A172 (cell line): ENCODE measurements at regions not wholly inside any gene's neighbourhood (a gene's known extent, or its start where the extent isn't known, plus 50 kb on each side); places are given as distances from the start of the nearest gene placed in this dataset.

ENCODE experiments used
- DNase-seq: peaks from one replicate; pipeline ENCODE4 v3.0.0-alpha.2; 2015; ENCODE audit warnings: low spot score

DNA sequence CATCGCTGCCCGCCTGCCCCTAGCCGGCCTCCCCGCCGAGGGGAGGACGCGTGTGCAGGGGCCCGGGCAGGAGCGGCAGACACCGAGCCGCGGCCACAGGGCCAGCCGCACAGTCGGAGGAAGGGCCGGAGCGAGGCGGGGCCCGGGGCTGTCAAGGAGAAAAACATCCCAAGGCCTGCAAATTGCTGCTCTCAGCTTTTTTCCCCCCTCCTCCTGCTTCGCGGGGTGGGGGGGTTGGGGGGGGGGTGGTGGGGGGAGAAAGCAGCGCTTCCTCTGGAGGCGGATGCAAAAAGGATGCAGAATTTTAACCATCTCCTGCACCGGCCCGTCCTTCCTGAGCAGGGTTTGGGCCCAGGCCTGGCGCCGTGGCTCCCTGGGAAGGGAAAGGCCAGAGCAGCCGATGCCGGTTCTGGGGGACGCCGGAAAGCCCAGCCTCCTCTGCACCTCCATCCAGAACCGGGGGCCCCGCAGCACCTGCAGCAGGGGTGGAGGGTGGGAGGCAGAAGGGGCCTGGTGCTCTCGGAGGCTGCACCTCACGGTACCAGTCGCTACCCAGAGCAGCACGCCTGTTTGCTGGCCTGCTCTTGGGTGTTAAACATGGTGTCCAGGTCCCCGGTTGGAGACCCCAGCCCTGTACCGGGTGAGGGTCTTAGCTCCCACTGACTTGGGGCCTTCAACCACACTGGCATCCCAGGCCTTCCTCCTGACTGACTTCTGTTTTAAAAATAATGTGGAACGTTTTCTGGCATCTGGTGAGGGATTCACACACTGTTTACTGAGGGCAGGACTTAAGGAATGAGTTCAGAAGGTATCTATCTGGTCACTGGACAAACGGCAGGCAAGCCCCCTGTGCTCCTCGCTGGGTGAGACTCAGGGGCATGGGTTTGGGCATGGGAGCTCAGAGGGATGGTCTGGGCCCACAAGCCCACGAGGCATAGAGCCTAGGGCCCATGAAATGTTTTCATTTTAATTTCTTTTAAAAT lies 77.4 kb upstream of the WNT7B start:
- peak; percentile 61 for DNase-seq

DNA sequence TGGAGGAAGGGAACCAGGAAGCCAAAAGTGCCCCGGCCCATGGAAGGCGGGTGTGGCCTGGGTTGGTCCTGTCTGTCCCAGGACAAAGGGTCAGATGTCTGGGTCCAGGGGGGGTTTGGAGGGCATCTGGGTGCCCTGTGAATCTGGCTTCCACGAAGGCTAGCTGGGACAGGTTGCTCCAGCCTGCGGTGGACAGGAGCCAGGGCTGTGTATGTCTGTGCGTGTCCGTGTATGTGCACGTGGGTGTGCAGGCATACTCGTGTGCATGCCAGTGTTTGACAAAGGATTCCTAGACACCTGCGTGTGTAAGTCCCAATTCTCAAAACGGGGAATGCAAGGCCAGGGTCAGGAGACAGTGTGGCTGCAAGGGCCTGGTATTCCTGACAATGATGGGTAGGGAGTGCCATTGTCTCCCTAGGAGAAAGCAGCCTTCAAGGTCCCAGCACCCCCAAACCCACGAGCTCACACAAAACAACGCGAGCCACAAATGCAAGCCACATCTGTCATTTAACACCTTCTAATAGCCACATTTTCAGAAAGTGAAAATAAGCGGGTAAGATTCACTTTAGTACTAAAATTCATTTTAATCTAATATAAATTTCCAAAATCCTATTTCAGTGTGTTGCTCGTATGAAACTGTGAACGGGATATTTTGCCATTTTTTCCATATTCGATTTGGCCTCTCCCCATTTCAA lies 78.4 kb upstream of the WNT7B start:
- peak; percentile 21 for DNase-seq

DNA sequence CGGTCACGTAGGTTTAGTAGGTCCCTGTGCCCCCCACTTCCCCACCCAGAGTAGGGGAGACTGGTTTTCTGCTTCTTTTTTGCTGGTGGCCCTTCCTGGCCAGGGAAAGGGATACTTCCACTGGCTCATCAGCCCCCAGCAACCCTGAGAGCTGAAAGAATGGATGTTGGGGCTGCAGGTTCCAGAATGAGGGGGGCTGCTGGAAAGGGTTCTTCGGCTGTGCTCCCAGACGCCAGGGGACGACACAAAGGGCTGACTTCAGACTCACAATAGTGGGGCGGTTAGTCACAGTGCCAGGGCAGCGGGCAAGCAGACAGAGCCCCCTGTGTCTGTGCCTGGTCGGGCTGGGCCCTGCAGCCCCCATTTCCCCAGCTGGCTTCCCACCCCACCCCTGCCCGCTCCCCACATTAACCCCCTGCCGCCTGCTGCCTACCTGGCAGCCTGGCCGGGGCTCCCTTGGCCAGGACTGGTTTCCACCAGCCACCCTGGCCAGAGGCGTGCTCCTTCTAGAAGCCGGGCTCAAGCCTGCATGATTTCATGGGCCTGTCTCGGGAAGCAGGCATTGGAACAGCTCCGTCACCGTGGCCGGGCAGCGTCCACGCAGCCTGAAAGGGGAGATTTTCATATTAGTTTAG lies 79.1 kb upstream of the WNT7B start:
- peak; percentile 15 for DNase-seq

DNA sequence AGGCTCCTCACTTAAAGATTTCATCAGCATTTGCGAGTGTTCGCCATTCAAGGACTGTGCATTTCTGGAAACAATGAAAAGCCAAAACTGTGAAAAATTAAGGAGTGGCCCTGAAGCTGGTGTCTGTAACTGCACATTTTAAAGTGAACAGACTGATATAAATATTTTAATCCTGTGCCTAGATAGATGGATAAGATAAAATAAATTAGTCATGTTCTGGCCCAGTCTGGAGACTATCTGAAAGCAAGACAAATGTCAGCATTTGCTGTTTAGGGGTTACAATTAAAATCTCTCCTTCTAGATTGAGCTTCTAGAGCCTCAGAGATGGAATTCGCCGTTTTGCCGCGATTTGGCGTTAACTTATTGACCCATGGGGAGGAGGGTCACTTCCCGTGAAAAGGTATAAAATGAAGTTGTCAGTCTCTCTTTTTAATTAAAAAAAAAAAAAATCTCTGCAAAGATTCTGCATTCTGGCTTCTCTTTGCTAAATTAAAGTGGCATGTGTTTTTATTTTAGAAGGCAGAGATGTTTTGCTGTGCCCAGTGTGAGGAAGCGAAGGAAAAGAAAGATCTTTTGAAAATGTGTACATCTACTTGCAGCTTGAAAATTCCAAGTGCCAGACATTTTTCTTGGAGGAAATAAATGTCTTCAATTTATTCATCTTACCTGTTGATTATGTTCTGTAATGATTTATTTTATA lies 79.7 kb upstream of the WNT7B start:
- peak; percentile 18 for DNase-seq

DNA sequence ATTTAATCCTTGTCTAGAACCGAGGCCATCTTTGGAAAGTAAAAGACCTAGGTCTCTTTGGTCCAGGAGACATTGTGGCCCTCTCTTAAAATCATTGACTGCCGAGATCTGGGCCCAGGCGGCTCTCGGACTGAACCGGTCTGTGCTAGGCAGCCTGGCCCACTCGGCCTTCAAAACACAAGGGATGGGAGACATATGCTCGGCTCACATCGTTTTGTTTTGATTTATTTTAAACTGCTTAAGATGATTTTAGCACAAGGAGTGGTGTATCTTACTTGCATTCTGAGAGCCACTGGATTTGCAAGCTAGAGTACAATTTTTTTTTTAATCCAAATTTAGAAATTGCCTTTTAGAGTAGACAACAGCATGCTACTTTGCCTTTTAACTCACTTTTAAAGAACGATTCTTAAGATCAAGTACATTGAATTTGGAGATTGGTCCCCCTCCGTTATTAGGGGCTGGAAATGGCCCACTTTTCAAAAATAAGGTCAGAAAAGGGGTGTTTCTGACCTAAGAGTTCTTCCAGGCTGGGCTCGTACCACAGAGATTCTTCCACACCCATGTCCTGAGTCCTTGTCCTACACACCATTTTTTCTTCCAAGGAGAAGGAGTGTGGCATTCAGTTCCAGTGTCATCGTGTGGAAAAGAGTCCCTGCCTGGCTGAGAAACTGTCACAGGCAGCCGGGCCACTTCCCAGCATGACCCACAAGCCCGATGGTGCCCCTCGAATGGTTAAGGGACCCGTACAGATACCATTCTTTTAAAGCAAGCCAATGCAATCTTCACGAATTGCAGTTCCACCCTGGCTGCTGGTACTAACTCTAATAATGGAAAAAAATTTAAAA lies 80.5 kb upstream of the WNT7B start:
- DNase-seq = peak; percentile 15

DNA sequence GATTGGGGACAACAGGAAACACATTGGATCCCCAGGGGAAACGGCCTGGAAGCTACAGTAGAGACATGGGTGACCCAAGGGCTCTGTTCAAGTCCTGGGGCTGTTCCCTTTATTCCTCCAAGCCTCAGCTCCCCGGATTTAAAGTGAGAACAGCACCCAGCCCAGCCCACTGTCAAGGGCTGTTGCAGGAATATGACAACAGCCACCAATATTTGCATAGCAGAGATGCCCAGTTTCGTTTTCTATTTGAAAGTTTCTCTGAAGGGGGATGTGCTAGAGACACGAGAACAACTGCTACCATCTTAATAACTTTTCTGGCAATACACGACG lies 81.1 kb upstream of the WNT7B start:
- peak; percentile 75 for DNase-seq

DNA sequence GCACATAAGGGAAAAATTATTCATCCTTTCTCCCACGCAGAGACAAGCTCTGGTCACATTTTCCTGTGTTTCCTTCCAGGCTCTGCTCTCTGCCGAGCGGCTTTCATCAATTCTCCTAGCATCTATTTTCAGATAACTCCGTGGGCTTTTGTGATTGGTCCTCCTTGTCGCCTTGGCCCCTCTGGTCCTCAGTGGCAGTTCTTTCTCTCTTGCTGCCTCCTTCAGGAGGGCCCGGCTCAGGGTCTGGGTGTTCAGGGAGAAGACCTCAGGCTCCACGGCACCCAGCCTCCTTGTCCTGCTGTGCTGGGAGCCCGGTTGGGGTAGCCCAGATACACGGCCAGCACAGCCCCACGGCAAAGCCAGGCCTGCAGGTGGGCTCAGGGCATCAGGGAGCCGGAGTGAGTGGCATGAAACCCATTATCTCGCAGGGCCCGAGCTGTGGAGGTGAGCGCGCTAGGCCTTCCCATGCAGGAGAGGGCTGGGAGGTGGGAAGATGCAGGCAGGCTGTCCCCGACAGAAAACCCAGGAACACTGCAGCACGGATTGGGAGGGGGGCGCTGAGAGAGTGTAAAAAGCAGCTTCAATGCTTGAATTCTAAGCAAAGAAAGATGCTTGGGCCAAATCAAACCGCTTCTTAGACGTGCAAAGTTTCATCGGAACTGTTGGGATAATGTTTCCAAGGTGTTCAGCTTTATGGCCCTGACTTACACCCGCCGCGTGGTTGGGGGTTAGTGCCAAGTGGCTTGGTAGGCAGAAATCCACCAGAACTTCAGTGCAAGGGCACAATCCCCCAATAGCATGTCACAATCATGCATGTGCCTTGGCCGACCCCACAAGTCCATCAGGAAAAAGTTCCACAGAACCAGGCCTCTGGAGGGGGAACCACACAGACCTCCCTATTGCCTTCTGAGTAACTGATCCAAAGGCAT lies 81.9 kb upstream of the WNT7B start:
- DNase-seq = no peak

DNA sequence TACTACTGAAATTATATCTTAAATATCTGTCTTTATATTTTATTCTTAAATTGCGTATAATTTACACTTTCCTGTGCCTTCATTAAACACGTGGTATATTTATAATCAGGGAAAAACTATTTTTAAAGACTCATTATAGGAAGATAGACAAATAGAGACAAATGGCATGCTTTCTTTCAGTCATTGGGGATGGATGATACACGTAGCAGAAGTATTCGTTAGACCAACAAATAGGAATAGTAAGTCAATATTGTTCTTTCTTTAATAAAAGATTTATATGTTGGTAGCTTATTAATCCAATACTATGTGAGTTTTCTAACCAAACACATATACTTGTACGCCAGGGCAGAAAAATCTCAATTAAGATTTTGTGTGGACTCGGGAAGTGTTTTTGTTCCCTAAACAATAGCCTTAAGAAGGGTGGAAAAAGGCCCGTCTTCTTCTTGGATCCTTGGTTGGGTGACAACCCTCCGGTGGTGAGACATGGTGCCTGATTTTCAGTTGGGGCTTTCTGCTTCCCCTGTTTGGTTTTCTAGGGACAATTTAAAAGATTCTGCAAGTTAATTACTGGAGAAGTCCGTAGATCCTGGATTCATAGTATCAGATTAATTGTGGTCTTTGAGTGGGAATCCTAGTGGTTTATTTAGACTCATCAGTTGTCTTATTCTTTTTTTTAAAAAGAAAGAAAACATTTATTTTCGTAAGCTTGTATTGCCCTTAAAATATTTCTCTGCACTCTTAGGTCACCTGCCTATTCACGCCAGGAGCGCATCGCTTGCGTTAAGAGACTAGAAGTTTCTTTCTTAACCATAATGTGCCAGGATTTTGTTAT lies 83.5 kb upstream of the WNT7B start:
- no peak for DNase-seq

DNA sequence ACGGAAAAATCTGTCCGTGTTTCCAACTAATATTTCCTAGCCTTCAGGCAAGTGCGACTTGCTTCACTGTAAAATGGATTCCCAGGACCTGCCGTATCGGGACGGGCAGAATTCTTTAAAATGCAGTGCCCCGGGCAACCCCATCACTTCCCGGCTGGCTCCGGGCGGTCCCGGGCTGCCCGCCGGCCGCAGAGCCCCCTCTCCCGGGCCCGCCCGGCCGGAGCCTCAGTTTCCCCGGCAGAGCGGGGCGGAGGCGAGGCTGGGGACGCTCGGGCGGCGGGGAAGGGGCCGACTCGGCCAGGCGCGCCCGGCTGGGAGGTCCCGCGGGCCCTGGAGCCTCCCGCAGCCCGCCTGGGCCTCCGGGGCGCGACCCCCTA lies 84.2 kb upstream of the WNT7B start:
- no peak for DNase-seq

DNA sequence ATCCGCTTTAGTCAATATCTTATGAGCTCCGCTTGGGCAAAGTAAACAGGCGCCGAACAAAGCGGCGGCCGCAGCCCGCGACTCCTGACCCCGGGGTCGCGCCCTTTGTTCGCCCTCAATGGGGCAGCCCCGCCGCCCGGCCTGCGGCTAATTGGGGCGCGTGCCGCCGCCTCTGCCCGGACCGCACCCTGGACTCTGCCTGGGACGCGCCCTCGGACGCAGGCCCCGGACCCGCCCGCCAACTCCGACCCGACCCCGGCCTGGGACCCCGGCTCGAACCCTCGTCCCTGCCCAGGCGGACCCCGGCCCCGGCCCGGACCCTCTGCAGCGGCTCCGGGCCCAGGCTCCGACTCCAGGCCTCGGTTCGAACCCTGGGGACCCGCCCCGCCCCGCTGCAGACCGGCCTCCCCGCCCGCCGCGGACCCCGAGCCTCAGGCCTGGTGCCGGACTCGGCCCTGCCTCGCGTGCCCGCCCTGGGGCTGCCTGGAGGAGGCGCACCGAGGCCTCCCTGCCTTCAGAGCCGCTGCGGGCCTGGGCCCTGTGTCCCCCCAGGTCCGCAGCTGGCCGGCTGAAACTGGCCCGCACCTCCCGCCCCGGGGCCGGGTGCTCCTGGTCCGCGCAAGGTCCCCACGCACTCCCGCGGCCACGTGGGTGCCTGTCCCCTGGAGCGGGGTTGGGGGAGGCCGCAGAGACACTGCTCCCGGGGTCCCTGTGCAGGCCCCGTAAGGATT lies 84.7 kb upstream of the WNT7B start:
- DNase-seq = no peak

DNA sequence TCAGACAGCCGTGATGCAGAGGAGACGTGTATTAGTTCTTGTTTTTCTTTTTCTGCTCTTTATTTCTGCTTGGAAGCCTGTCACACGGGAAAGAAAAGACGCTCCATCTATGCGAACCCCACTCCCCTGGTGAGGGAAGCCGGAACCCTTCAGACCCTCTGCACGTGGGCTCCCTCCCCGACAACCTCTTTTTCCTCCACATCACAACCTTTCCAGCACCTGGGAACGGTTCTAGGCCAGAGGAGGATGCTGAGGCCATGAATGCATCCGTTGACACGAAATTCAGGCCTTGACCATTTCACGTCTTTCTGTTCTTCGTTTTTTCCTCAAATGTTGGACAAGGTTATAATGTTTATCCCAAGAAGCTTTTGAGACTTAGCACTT lies 85.3 kb upstream of the WNT7B start:
- no peak for DNase-seq

DNA sequence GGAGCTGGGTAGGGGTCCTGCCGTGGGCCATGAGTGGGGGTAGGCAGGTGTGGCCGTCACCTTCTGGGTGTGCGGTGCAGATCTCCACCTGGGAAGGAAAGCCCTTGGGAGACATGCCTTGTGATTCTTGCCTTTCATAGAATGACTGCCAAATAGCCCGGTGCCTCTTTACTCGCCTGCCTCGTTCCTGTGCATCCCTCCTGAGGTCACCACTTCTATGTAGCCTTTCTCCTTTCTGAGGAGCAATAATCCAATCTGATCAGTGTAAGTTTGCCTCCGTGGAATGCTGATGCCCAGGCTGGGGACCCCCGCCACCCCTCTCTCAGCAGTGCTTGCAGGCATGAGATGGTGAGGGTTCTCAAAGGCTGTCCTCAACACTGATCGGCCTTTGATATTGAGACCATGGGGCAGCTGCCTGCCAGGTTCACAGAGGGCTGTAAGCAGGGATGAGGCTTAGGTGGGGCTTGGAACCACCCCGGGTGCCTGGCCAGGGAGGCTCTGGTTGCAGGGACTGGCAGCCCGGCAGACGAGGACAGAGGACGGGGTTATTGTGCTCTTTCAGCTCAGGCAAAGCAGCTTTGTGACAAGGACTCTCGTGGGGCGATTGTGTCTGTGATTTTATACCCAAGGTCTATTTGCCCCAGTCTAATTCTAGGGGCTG lies 86.1 kb upstream of the WNT7B start:
- no peak for DNase-seq

DNA sequence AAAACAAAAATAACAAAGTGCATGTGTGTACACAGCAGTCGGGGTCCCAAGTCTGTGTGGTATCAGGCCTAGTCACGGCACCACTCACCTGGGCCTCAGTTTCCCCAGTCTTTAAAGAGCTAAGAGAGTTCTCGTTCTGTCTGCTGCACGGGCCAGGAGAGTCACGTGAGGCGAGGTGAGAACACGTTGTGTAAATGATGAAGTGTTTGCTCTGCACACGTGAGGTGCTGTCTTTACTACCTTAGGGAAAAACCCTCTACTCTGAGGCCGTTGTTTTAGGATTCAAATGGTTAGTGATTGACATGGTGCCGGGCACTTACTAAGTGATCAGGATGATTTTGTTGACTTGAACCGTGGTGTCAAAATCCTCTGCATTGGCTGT lies 86.5 kb upstream of the PPARA start:
- DNase-seq = peak; percentile 58

DNA sequence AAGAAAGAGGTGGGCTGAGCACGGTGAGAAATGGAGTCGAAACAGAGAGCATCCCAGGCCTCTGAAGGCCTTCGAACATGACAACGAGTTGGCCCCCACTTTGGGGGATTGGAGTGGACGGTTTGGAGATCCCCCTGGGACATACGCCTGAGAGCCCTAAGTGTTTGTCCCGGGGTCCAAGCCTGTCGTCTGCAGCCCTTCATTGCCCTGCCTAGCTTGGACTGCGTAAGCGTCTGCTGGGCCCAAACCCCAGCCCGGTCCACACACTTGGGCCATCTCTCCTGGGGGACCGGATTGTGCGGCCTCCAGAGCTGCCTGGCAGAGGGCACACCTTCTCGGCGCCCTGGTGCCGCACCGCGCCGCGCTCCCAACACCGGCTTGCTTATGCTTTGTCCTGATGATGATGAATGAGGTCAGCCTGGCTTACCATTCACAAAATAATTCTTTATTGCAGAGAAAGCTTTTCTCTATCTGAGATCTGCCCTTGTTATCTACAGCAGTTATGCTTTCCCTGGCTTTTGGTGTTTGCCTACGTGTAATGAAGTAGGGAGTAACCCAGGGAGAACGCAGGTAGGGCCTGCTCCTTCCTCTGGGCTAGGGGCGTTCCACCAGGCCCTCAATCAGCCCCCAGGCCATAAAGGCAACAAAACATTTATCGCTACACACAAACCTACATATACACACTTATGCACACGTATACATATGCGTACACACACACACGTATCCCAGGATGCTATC lies 85.9 kb upstream of the PPARA start:
- DNase-seq = peak; percentile 35

DNA sequence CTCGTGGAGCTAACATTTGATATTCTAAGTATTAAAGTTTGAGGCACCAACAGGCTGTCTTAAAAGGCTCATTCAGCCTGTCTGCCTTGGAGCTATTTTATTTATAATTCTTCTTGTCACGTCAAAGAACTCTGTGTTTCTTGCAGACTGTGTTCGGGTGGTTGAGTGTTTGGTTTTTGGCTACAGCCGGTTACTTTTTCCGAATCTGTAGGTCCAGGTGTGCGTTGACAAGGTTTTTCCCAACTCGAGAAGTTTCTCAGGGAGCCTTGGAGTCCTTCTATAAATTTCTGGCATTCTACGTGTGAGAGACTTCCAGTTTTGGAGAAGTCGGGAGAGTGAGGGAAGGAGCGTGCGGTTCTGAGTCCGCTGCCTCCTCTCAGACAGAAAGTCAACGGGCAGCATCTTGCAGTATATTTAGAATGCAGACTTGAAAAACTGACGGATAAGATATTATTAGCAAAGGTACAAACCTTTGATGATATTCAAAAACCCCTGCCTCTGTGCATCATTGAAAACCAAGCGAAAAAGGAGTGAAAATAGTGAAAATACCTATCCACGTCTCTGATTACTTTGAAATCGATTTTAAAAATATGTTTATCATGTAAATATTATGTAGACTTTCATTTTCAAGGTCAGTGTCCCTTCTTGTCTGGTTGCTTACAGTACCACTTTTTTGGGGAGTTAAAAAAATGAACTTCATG lies 85.2 kb upstream of the PPARA start:
- peak; percentile 8 for DNase-seq

DNA sequence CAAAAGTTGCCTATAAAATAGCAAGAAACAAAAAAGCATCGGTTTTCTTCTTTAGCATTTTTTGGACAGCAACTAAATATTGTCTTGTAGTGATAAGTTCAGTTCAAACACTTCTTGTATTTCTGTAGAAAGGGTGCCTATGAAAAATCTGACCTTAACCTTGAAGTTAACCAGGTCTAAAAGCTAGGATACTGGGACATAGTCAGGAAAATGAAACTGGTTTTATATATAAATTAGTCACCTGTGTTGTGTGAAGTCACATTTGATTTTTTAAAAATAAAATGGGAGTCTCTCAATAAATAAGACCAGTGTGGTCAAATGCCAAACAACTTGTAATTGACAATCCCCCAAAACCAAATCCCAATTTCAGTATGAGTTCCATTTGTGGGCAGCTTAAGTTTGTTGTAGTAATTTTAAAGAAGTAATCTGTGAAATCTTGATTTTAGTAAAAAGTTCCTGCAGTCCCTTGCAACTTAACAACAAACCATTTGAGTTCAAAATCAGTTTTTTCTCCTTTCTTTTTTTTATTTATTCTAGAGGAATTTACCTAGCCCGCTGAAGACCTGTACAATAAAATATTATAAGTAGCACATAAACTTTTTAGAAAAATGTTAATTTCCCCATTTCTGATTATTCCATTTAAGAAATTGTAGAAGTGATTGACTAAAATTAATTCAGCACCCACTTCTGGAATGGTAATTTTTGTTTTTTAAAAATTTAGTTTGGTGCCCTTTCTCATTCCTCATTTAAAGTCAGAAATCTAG lies 84.5 kb upstream of the PPARA start:
- peak; percentile 23 for DNase-seq
